Type B pancreatic cell (in vitro differentiated cells): ENCODE measurements at regions not wholly inside any gene's neighbourhood (a gene's known extent, or its start where the extent isn't known, plus 50 kb on each side); places are given as distances from the start of the nearest gene placed in this dataset.

Experiments
- DNase-seq: peaks from one replicate; pipeline ENCODE4 v3.0.0; 2021; ENCODE audit warnings: mixed read lengths; ENCODE audit not compliant: unreplicated experiment; ENCODE audit errors: extremely low spot score
- H3K27ac Mint-ChIP-seq: 2 replicates; pipeline ENCODE4 v1.8.0; 2021; ENCODE audit warnings: mild to moderate bottlenecking, mixed read lengths
- H3K27me3 Mint-ChIP-seq: 2 replicates; pipeline ENCODE4 v1.8.0; 2021; ENCODE audit warnings: mixed read lengths
- H3K36me3 Mint-ChIP-seq: 2 replicates; pipeline ENCODE4 v1.8.0; 2021; ENCODE audit warnings: mixed read lengths
- H3K4me1 Mint-ChIP-seq: one replicate; pipeline ENCODE4 v1.8.0; 2021; ENCODE audit warnings: mixed read lengths; ENCODE audit not compliant: unreplicated experiment
- H3K4me3 Mint-ChIP-seq: 2 replicates; pipeline ENCODE4 v1.8.0; 2021; ENCODE audit warnings: mild to moderate bottlenecking, mixed read lengths
- H3K9me3 Mint-ChIP-seq: 2 replicates; pipeline ENCODE4 v1.8.0; 2021; ENCODE audit warnings: mixed read lengths
- CTCF ChIP-seq: fragments of 200-600 bp; sonication (generic); conservative IDR thresholded peaks from 2 replicates; pipeline ENCODE4 v1.5.0; 2021; ENCODE audit warnings: antibody characterized with exemption, mild to moderate bottlenecking

DNA sequence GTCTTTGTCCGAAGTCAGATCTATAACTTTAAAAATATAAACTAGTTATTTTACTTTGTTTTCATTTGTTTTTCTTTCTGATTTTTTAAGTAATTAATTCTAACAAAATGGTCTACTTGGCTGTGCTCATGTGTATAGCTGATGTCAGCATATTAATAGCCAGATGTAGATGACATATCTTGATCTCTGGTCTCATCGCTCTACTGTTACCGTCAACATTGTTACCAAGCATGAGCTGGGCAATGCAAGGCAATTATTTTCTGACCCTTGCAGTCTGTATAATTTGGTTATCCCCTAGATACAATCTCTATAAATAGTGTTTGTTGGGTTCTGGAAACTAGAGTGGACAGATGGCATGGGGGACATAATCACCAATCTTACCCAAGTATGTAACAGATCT is 151.6 kb upstream of the PTPRK start:
- H3K27ac Mint-ChIP-seq, result no peak overlapping the region
- H3K4me1 Mint-ChIP-seq, result no peaks in the 10 kb centered on the region
- no peak for TF ChIP-seq CTCF
- no peak overlapping the region for H3K4me3 Mint-ChIP-seq
- DNase-seq, result no peak
- peaks cover 15% of the 10 kb centered on the region for H3K27me3 Mint-ChIP-seq
- no peaks in the 10 kb centered on the region for H3K9me3 Mint-ChIP-seq
- no peaks in the 10 kb centered on the region for H3K36me3 Mint-ChIP-seq

DNA sequence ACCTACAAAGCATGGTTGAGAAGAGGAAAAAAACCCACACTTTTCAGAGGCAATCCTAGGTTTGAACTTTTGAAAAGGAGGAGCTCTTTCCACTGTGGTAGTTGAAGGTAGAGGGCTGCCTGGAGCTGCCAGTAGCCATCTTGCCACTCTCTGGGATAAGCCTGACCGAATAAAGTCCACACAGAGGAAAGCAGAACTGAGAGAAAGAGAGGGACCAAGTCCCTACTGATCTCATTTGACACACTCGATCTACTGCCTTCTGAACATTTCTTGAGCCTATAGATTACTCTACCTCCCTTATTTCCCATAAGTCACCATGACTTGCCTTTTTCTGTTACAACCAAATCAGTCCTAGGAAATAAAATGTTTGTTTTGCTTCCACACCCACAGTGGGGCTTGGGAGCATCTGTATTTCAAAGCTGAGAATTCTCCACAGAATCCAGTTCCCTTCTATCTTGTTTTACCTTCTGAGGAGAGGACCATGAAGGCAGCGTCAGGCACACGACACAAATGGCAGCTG is 147.0 kb upstream of the PTPRK start:
- peak overlapping the region; percentile 41 for H3K27ac Mint-ChIP-seq
- H3K27me3 Mint-ChIP-seq, result peaks cover 9% of the 10 kb centered on the region
- no peak for DNase-seq
- no peaks in the 10 kb centered on the region for H3K36me3 Mint-ChIP-seq
- no peaks in the 10 kb centered on the region for H3K4me1 Mint-ChIP-seq
- no peak for TF ChIP-seq CTCF
- no peaks in the 10 kb centered on the region for H3K9me3 Mint-ChIP-seq
- H3K4me3 Mint-ChIP-seq, result no peak overlapping the region

- Mint-ChIP-seq H3K27me3 (peaks cover 9% of the 10 kb centered on the region), H3K9me3 (no peaks in the 10 kb centered on the region), H3K27ac (no peak overlapping the region), H3K4me3 (no peak overlapping the region), H3K4me1 (no peaks in the 10 kb centered on the region), H3K36me3 (no peaks in the 10 kb centered on the region)
- DNase-seq, result no peak
- no peak for TF ChIP-seq CTCF
Measured at GRCh38 chr6:128666405-128666804, 146.0 kb upstream of the PTPRK start.

DNA sequence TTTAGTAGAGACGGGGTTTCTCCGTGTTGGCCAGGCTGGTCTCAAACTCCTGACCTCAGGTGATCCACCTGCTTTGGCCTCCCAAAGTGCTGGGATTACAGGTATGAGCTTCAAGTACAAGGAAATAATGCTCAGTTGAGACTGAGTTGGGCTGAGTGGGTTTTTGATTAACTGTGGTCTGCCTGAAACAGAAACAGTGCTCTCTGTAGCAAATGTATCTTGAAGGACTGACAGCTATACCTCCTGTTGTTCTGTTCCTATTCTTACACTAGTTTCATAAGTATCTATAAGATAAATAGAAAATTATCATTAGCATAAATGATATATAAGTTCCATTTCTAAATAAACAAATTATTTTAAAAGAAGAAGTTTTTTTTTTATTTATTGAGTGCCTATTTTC is 142.8 kb upstream of the PTPRK start:
- Mint-ChIP-seq H3K4me3 (no peak overlapping the region), H3K4me1 (no peaks in the 10 kb centered on the region), H3K27ac (no peak overlapping the region), H3K36me3 (no peaks in the 10 kb centered on the region), H3K27me3 (peaks cover 2% of the 10 kb centered on the region), H3K9me3 (no peaks in the 10 kb centered on the region)
- no peak for TF ChIP-seq CTCF
- DNase-seq, result no peak

- Mint-ChIP-seq H3K9me3 (no peaks in the 10 kb centered on the region), H3K36me3 (no peaks in the 10 kb centered on the region), H3K27me3 (peaks cover 12% of the 10 kb centered on the region), H3K27ac (no peak overlapping the region), H3K4me1 (no peaks in the 10 kb centered on the region), H3K4me3 (no peak overlapping the region)
- DNase-seq, result no peak
- TF ChIP-seq CTCF, result no peak
Measured at GRCh38 chr6:128659878-128660622, 139.7 kb upstream of the PTPRK start.
